H9 (cell line): ENCODE measurements at regions not wholly inside any gene's neighbourhood (a gene's known extent, or its start where the extent isn't known, plus 50 kb on each side); places are given as distances from the start of the nearest gene placed in this dataset.

Experiments used
- DNase-seq: peaks from one replicate; pipeline ENCODE4 v3.0.0-alpha.2; 2017
- H2AFZ ChIP-seq: one replicate; pipeline ENCODE4 v1.6.1; 2013; ENCODE audit warnings: mild to moderate bottlenecking, low read length, control low read depth, moderate library complexity
- H2AK5ac ChIP-seq: 2 replicates; pipeline ENCODE4 v1.6.1; 2013; ENCODE audit warnings: low read length, control low read depth, mixed read lengths; ENCODE audit not compliant: insufficient read length
- H2BK120ac ChIP-seq: one replicate; pipeline ENCODE4 v1.6.1; 2013; ENCODE audit warnings: low read depth, mild to moderate bottlenecking, low read length, control low read depth, inconsistent platforms; ENCODE audit not compliant: poor library complexity, severe bottlenecking
- H2BK12ac ChIP-seq: 2 replicates; pipeline ENCODE4 v1.6.1; 2013; ENCODE audit warnings: low read length, control low read depth, mixed read lengths, low read depth; ENCODE audit not compliant: insufficient read length
- H2BK15ac ChIP-seq: 2 replicates; pipeline ENCODE4 v1.6.1; 2013; ENCODE audit warnings: low read depth, low read length, control low read depth
- H2BK20ac ChIP-seq: one replicate; pipeline ENCODE4 v1.6.1; 2013; ENCODE audit warnings: low read depth, mild to moderate bottlenecking, low read length, control low read depth, inconsistent platforms; ENCODE audit not compliant: poor library complexity, severe bottlenecking
- H2BK5ac ChIP-seq: 2 replicates; pipeline ENCODE4 v1.6.1; 2013; ENCODE audit warnings: low read length, control low read depth, mixed read lengths; ENCODE audit not compliant: insufficient read length
- H3K14ac ChIP-seq: 2 replicates; pipeline ENCODE4 v1.6.1; 2013; ENCODE audit warnings: low read length, control low read depth; ENCODE audit not compliant: insufficient read depth
- H3K18ac ChIP-seq: 2 replicates; pipeline ENCODE4 v1.6.1; 2013; ENCODE audit warnings: low read depth, mild to moderate bottlenecking, mixed read lengths, low read length, control low read depth; ENCODE audit not compliant: insufficient read length
- H3K23ac ChIP-seq: 2 replicates; pipeline ENCODE4 v1.6.1; 2013; ENCODE audit warnings: low read length, control low read depth, mixed read lengths, low read depth; ENCODE audit not compliant: insufficient read length
- H3K23me2 ChIP-seq: 2 replicates; pipeline ENCODE4 v1.6.1; 2013; ENCODE audit warnings: low read depth, mild to moderate bottlenecking, mixed read lengths, low read length, control low read depth; ENCODE audit not compliant: insufficient read length, poor library complexity, severe bottlenecking
- H3K27ac ChIP-seq: 2 replicates; pipeline ENCODE4 v1.5.1; 2013; ENCODE audit warnings: low read length, control low read depth, mixed read lengths, low read depth; ENCODE audit not compliant: insufficient read length
- H3K27me3 ChIP-seq: 2 replicates; pipeline ENCODE4 v1.6.1; 2013; ENCODE audit warnings: low read length, control low read depth, inconsistent platforms; ENCODE audit not compliant: insufficient read depth
- H3K4ac ChIP-seq: 2 replicates; pipeline ENCODE4 v1.6.1; 2013; ENCODE audit warnings: low read depth, mild to moderate bottlenecking, control low read depth, inconsistent platforms, low read length, moderate library complexity
- H3K4me1 ChIP-seq: 2 replicates; pipeline ENCODE4 v1.6.1; 2013; ENCODE audit warnings: low read length, control low read depth, inconsistent platforms; ENCODE audit not compliant: insufficient read depth
- H3K4me2 ChIP-seq: 2 replicates; pipeline ENCODE4 v1.6.1; 2013; ENCODE audit warnings: low read length, control low read depth, mixed read lengths; ENCODE audit not compliant: insufficient read length, insufficient read depth
- H3K56ac ChIP-seq: 2 replicates; pipeline ENCODE4 v1.6.1; 2013; ENCODE audit warnings: low read depth, mild to moderate bottlenecking, mixed read lengths, low read length, control low read depth; ENCODE audit not compliant: insufficient read length
- H3K79me1 ChIP-seq: 2 replicates; pipeline ENCODE4 v1.6.1; 2013; ENCODE audit warnings: low read depth, mild to moderate bottlenecking, moderate library complexity, low read length, control low read depth, inconsistent platforms; ENCODE audit not compliant: insufficient read depth, poor library complexity, severe bottlenecking
- H3K79me2 ChIP-seq: 2 replicates; pipeline ENCODE4 v1.6.1; 2013; ENCODE audit warnings: low read length, control low read depth, inconsistent platforms; ENCODE audit not compliant: insufficient read depth
- H3K9ac ChIP-seq: 2 replicates; pipeline ENCODE4 v1.6.1; 2013; ENCODE audit warnings: low read length, control low read depth, mixed read lengths; ENCODE audit not compliant: insufficient read length; ENCODE audit errors: extremely low read depth
- H3K9me3 ChIP-seq: one replicate; pipeline ENCODE4 v1.6.1; 2013; ENCODE audit warnings: low read depth, low read length, inconsistent platforms; ENCODE audit not compliant: control insufficient read depth
- H3T11ph ChIP-seq: one replicate; pipeline ENCODE4 v1.6.1; 2013; ENCODE audit warnings: mild to moderate bottlenecking, low read length, control low read depth, inconsistent platforms
- H4K20me1 ChIP-seq: one replicate; pipeline ENCODE4 v1.6.1; 2013; ENCODE audit not compliant: control insufficient read depth, insufficient read length, insufficient read depth
- H4K5ac ChIP-seq: 2 replicates; pipeline ENCODE4 v1.6.1; 2013; ENCODE audit warnings: low read depth, mild to moderate bottlenecking, mixed read lengths, low read length, control low read depth; ENCODE audit not compliant: insufficient read length
- H4K8ac ChIP-seq: replicated peaks from 2 replicates; pipeline ENCODE4 v1.6.1; 2013; ENCODE audit warnings: low read length, control low read depth, mixed read lengths, low read depth; ENCODE audit not compliant: insufficient read length
- H4K91ac ChIP-seq: 2 replicates; pipeline ENCODE4 v1.6.1; 2013; ENCODE audit warnings: low read depth, mild to moderate bottlenecking, moderate library complexity, mixed read lengths, low read length, control low read depth; ENCODE audit not compliant: insufficient read length
- H3K27ac Mint-ChIP-seq, 3 experiments: 2 replicates in 2 of 3; 3 replicates in 1 of 3; pipeline ENCODE4 v1.8.0; 2020 to 2021; ENCODE audit warnings: mixed read lengths in 3 of 3, mild to moderate bottlenecking in 1 of 3, moderate library complexity in 1 of 3
- H3K27me3 Mint-ChIP-seq: 2 replicates; pipeline ENCODE4 v1.8.0; 2021; ENCODE audit warnings: low read depth, mild to moderate bottlenecking, moderate library complexity, mixed read lengths
- H3K36me3 Mint-ChIP-seq, 3 experiments: 2 replicates in 2 of 3; 3 replicates in 1 of 3; pipeline ENCODE4 v1.8.0; 2020 to 2021; ENCODE audit warnings: low read depth in 3 of 3, mixed read lengths in 3 of 3; ENCODE audit not compliant: insufficient read depth in 1 of 3
- H3K4me1 Mint-ChIP-seq, 2 experiments: 2 replicates each; pipeline ENCODE4 v1.8.0; 2020; ENCODE audit warnings: mixed read lengths in 2 of 2
- H3K4me3 Mint-ChIP-seq, 2 experiments: 2 replicates in 1 of 2; 3 replicates in 1 of 2; pipeline ENCODE4 v1.8.0; 2020 to 2021; ENCODE audit warnings: mild to moderate bottlenecking in 2 of 2, mixed read lengths in 2 of 2, moderate library complexity in 1 of 2
- H3K9me3 Mint-ChIP-seq, 2 experiments: 2 replicates in 1 of 2; 3 replicates in 1 of 2; pipeline ENCODE4 v1.8.0; 2020; ENCODE audit warnings: mild to moderate bottlenecking in 2 of 2, mixed read lengths in 2 of 2, moderate library complexity in 1 of 2
- WGBS: extraction: QIAGEN DNeasy Blood & Tissue Kit; methylation state at CpG from one replicate; pipeline ENCODE4 v1.1.7; 2013; ENCODE audit warnings: missing lambda C conversion rate, low lambda C conversion rate, mixed read lengths; ENCODE audit not compliant: insufficient read length; ENCODE audit errors: extremely low coverage; 5-methylcytosine and 5-hydroxymethylcytosine counted together
- TF ChIP-seq, protein P1 (sequence below): fragments of 200-600 bp; sonication (generic); conservative IDR thresholded peaks from 3 replicates; pipeline ENCODE4 v1.8.0; 2021; ENCODE audit warnings: antibody characterized with exemption, mild to moderate bottlenecking

GRCh38 chr12:5185435-5186069 lies 141.9 kb downstream of the KCNA5 start:
- no peak overlapping the region for H2AFZ ChIP-seq
- H3K9me3 ChIP-seq = no peaks in the 10 kb centered on the region
- no peaks in the 10 kb centered on the region for H3K79me2 ChIP-seq
- Mint-ChIP-seq H3K27me3 (no peaks in the 10 kb centered on the region; the same call in 1 of the 2 replicates), H3K27ac (no peak overlapping the region; a peak in 1 of 7 replicates), H3K9me3 (no peaks in the 10 kb centered on the region; a peak in 1 of 5 replicates), H3K36me3 (no peaks in the 10 kb centered on the region; a peak in 1 of 7 replicates), H3K4me3 (no peak overlapping the region), H3K4me1 (peaks cover 7 to 8% of the 10 kb centered on the region in 2 experiments)
- H3K14ac ChIP-seq = no peak overlapping the region
- no peaks in the 10 kb centered on the region for H3K23me2 ChIP-seq
- H4K5ac ChIP-seq = no peak overlapping the region
- H3K18ac ChIP-seq = no peak overlapping the region
- H2BK12ac ChIP-seq = no peak overlapping the region
- H3K27ac ChIP-seq = no peak overlapping the region
- no peak overlapping the region for H3K4ac ChIP-seq
- no peak overlapping the region for H2BK15ac ChIP-seq
- WGBS = no CpG with 5 or more reads among the region's 8 CpGs
- H3K23ac ChIP-seq = no peak overlapping the region
- no peaks in the 10 kb centered on the region for H3K27me3 ChIP-seq
- no peak overlapping the region for H3K56ac ChIP-seq
- H2BK5ac ChIP-seq = no peak overlapping the region
- H3T11ph ChIP-seq = no peak overlapping the region
- H2AK5ac ChIP-seq = no peak overlapping the region
- H4K20me1 ChIP-seq = no peaks in the 10 kb centered on the region
- no peaks in the 10 kb centered on the region for H3K4me1 ChIP-seq
- DNase-seq = no peak
- H4K91ac ChIP-seq = no peak overlapping the region
- H3K79me1 ChIP-seq = no peaks in the 10 kb centered on the region
- TF ChIP-seq, protein P1, sequence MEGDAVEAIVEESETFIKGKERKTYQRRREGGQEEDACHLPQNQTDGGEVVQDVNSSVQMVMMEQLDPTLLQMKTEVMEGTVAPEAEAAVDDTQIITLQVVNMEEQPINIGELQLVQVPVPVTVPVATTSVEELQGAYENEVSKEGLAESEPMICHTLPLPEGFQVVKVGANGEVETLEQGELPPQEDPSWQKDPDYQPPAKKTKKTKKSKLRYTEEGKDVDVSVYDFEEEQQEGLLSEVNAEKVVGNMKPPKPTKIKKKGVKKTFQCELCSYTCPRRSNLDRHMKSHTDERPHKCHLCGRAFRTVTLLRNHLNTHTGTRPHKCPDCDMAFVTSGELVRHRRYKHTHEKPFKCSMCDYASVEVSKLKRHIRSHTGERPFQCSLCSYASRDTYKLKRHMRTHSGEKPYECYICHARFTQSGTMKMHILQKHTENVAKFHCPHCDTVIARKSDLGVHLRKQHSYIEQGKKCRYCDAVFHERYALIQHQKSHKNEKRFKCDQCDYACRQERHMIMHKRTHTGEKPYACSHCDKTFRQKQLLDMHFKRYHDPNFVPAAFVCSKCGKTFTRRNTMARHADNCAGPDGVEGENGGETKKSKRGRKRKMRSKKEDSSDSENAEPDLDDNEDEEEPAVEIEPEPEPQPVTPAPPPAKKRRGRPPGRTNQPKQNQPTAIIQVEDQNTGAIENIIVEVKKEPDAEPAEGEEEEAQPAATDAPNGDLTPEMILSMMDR = no peak
- no peak overlapping the region for H2BK20ac ChIP-seq
- no peak overlapping the region for H4K8ac ChIP-seq
- H2BK120ac ChIP-seq = no peak overlapping the region
- H3K4me2 ChIP-seq = no peak overlapping the region
- no peak overlapping the region for H3K9ac ChIP-seq
